DOHH2 (cell line): ENCODE measurements at regions not wholly inside any gene's neighbourhood (a gene's known extent, or its start where the extent isn't known, plus 50 kb on each side); places are given as distances from the start of the nearest gene placed in this dataset.

Experiments used
- CTCF ChIP-seq: fragments of 200-600 bp; sonication (generic); IDR thresholded peaks from one replicate; pipeline ENCODE4 v1.5.1; 2014; ENCODE audit warnings: antibody characterized with exemption, mild to moderate bottlenecking, low read depth, low read length; ENCODE audit not compliant: poor library complexity, severe bottlenecking
- EZH2phosphoT487 ChIP-seq: fragments of 200-600 bp; sonication (generic); IDR thresholded peaks from 2 replicates; pipeline ENCODE4 v1.6.1; 2017; ENCODE audit warnings: borderline replicate concordance, mild to moderate bottlenecking, antibody characterized with exemption, low read length, moderate library complexity, mixed read lengths

GRCh38 chr20:43839793-43840199 lies 74.9 kb upstream of the TOX2 start:
- no peak for TF ChIP-seq CTCF
- TF ChIP-seq EZH2phosphoT487: no peak
